ENCODE measurements at regions not wholly inside any gene's neighbourhood (a gene's known extent, or its start where the extent isn't known, plus 50 kb on each side); places are given as distances from the start of the nearest gene placed in this dataset.

DNA sequence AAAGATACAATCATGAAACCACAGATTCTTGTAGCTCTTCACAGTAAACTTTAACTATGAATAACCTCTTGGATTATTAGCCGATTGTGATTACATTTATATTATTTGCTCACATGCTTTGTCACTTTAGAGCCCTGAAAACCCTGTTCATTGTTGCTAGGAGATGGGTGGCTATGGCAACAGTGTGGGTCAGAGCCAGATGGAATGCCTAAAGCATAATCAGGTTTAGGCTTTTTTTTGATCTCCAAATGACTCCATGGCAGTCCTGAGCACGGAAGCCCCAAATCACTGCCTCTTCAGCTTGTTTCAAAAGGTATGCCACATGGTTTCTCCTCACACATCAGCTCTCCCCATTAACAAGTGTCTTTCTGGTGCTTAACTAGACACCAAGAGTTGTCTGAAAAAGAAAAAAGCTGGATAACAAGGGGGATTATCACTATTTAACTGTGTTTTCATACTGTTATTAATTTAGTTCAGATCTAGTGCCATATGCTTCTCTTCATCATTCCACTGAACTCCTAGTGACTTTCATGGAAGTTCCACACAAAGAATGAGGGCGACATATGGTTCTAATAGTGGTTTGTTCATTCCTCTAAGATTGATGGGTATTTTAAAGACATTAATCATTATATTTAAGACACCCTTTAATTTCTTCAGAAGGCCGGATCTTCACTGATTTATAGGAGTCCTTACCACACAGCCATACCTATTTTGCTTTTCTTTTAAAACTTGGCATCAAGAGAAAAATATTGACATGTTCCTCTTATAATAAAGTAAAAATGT lies 88.8 kb upstream of the PAM start:
- TF ChIP-seq CTCF (IDR thresholded peaks at IDR 0.05; ENCODE audit: low read length), result no peak
- no peak for TF ChIP-seq EZH2 (optimal IDR thresholded peaks at IDR 0.05; ENCODE audit: low read depth, low read length)
- no peak for TF ChIP-seq EZH2phosphoT487 (IDR thresholded peaks at IDR 0.05; ENCODE audit: low read length)

Data from MM.1S (cell line).